HG03135 (cell line): ENCODE measurements at regions not wholly inside any gene's neighbourhood (a gene's known extent, or its start where the extent isn't known, plus 50 kb on each side); places are given as distances from the start of the nearest gene placed in this dataset.

Experiments
- ATAC-seq: cut with Tn5 transposase; IDR thresholded peaks from one replicate; pipeline ENCODE4 v1.9.1; 2021; ENCODE audit warnings: mild to moderate bottlenecking, moderate library complexity; ENCODE audit not compliant: unreplicated experiment

GRCh38 chrX:39204353-39204752 lies 403.1 kb downstream of the MID1IP1 start:
- no peak for ATAC-seq

GRCh38 chrX:39204945-39205344 lies 403.7 kb downstream of the MID1IP1 start:
- no peak for ATAC-seq

GRCh38 chrX:39205467-39205866 lies 404.2 kb downstream of the MID1IP1 start:
- ATAC-seq, result no peak

GRCh38 chrX:39206399-39207145 lies 405.3 kb downstream of the MID1IP1 start:
- ATAC-seq, result no peak

GRCh38 chrX:39211501-39211900 lies 410.2 kb downstream of the MID1IP1 start:
- no peak for ATAC-seq

- no peak for ATAC-seq
These were observed 411.2 kb downstream of the MID1IP1 start for GRCh38 chrX:39212456-39212855.

GRCh38 chrX:39214387-39215126 lies 413.3 kb downstream of the MID1IP1 start:
- no peak for ATAC-seq

- no peak for ATAC-seq
These were observed 419.7 kb downstream of the MID1IP1 start for GRCh38 chrX:39220952-39221351.

- ATAC-seq, result no peak
These were observed 421.3 kb downstream of the MID1IP1 start for GRCh38 chrX:39222346-39223113.

GRCh38 chrX:39226251-39226650 lies 425.0 kb downstream of the MID1IP1 start:
- ATAC-seq, result no peak

GRCh38 chrX:39227371-39227770 lies 426.1 kb downstream of the MID1IP1 start:
- ATAC-seq, result no peak

GRCh38 chrX:39238006-39238405 lies 436.7 kb downstream of the MID1IP1 start:
- ATAC-seq, result no peak

GRCh38 chrX:39242187-39242586 lies 440.9 kb downstream of the MID1IP1 start:
- ATAC-seq, result no peak

- no peak for ATAC-seq
These were observed 442.9 kb downstream of the MID1IP1 start for GRCh38 chrX:39244147-39244546.

- no peak for ATAC-seq
These were observed 443.8 kb downstream of the MID1IP1 start for GRCh38 chrX:39245024-39245423.

GRCh38 chrX:39247536-39247935 lies 446.3 kb downstream of the MID1IP1 start:
- no peak for ATAC-seq

GRCh38 chrX:39248330-39248729 lies 447.1 kb downstream of the MID1IP1 start:
- ATAC-seq, result no peak

- no peak for ATAC-seq
These were observed 448.7 kb downstream of the MID1IP1 start for GRCh38 chrX:39249999-39250398.

GRCh38 chrX:39251995-39252394 lies 450.7 kb downstream of the MID1IP1 start:
- ATAC-seq, result no peak

- ATAC-seq, result no peak
These were observed 452.3 kb downstream of the MID1IP1 start for GRCh38 chrX:39253551-39253950.

- ATAC-seq, result no peak
These were observed 457.1 kb downstream of the MID1IP1 start for GRCh38 chrX:39258331-39258730.

GRCh38 chrX:39260965-39261364 lies 459.7 kb downstream of the MID1IP1 start:
- no peak for ATAC-seq
